Liver (tissue), 8 donors: ENCODE measurements at regions not wholly inside any gene's neighbourhood (a gene's known extent, or its start where the extent isn't known, plus 50 kb on each side); places are given as distances from the start of the nearest gene placed in this dataset.

ENCODE experiments used
- DNase-seq: peaks from one replicate; pipeline ENCODE4 v3.0.0-alpha.2; 2017; ENCODE audit warnings: low spot score
- H3K27ac ChIP-seq, 2 donors: one replicate each; pipeline ENCODE4 v1.7.0; 2013; ENCODE audit warnings: inconsistent platforms in 2 of 2, low read length in 2 of 2, control low read depth in 1 of 2, low read depth in 1 of 2, mild to moderate bottlenecking in 1 of 2
- H3K27me3 ChIP-seq, 4 donors: one replicate each; pipeline versions ENCODE4 v1.6.1 to v1.7.0; 2013; ENCODE audit warnings: low read length in 3 of 4, inconsistent platforms in 1 of 4, mild to moderate bottlenecking in 1 of 4, moderate library complexity in 1 of 4; ENCODE audit not compliant: control insufficient read depth in 4 of 4, insufficient read depth in 4 of 4
- H3K36me3 ChIP-seq, 4 donors: one replicate each; pipeline versions ENCODE4 v1.6.1 to v1.7.0; 2013; ENCODE audit warnings: low read length in 3 of 4, mild to moderate bottlenecking in 3 of 4, low read depth in 1 of 4, moderate library complexity in 1 of 4; ENCODE audit not compliant: control insufficient read depth in 4 of 4, insufficient read depth in 3 of 4
- H3K4me1 ChIP-seq, 4 donors: one replicate each; pipeline versions ENCODE4 v1.6.1 to v1.7.0; 2013; ENCODE audit warnings: low read length in 3 of 4, mild to moderate bottlenecking in 3 of 4, moderate library complexity in 1 of 4; ENCODE audit not compliant: control insufficient read depth in 4 of 4, insufficient read depth in 4 of 4
- H3K4me3 ChIP-seq, 3 donors: one replicate each; pipeline versions ENCODE4 v1.6.1 to v1.7.0; 2013; ENCODE audit warnings: low read length in 3 of 3, control low read depth in 1 of 3, low read depth in 1 of 3, mild to moderate bottlenecking in 1 of 3
- H3K9ac ChIP-seq, 2 donors: one replicate each; pipeline ENCODE4 v1.7.0; 2013; ENCODE audit warnings: low read length in 2 of 2, mild to moderate bottlenecking in 2 of 2, moderate library complexity in 2 of 2, control low read depth in 1 of 2, low read depth in 1 of 2
- H3K9me3 ChIP-seq, 4 donors: one replicate each; pipeline versions ENCODE4 v1.6.1 to v1.7.0; 2013; ENCODE audit warnings: low read length in 3 of 4; ENCODE audit not compliant: control insufficient read depth in 4 of 4
- ATF3 ChIP-seq: IDR thresholded peaks from 2 replicates; pipeline ENCODE4 v1.6.1; 2016; ENCODE audit warnings: antibody characterized with exemption
- CTCF ChIP-seq: fragments of 150-350 bp; IDR thresholded peaks from 2 replicates; pipeline ENCODE4 v1.5.1; 2017; ENCODE audit warnings: improper control_type of control experiment, low read depth, low read length; ENCODE audit not compliant: missing input control
- EGR1 ChIP-seq, 2 donors: IDR thresholded peaks; 2 replicates each; pipeline ENCODE4 v1.6.1; 2016 to 2018; ENCODE audit warnings: antibody characterized with exemption in 2 of 2, low read depth in 2 of 2
- FOXA1 ChIP-seq: IDR thresholded peaks from 2 replicates; pipeline ENCODE4 v1.6.1; 2016; ENCODE audit warnings: antibody characterized with exemption
- FOXA2 ChIP-seq: IDR thresholded peaks from 2 replicates; pipeline ENCODE4 v1.6.1; 2016; ENCODE audit warnings: antibody characterized with exemption
- GABPA ChIP-seq, 2 donors: IDR thresholded peaks in 1 of 2; conservative IDR thresholded peaks in 1 of 2; 2 replicates each; pipeline ENCODE4 v1.6.1; 2016; ENCODE audit warnings: antibody characterized with exemption in 2 of 2, mild to moderate bottlenecking in 1 of 2, moderate library complexity in 1 of 2
- HNF4A ChIP-seq, 2 donors: conservative IDR thresholded peaks; 2 replicates each; pipeline ENCODE4 v1.6.1; 2016; ENCODE audit warnings: antibody characterized with exemption in 2 of 2, mild to moderate bottlenecking in 2 of 2
- HNF4G ChIP-seq: IDR thresholded peaks from 2 replicates; pipeline ENCODE4 v1.6.1; 2016; ENCODE audit warnings: antibody characterized with exemption
- JUND ChIP-seq, 2 donors: IDR thresholded peaks; 2 replicates each; pipeline ENCODE4 v1.6.1; 2016; ENCODE audit warnings: antibody characterized with exemption in 2 of 2
- NR2F2 ChIP-seq: IDR thresholded peaks from 2 replicates; pipeline ENCODE4 v1.6.1; 2016; ENCODE audit warnings: antibody characterized with exemption
- RAD21 ChIP-seq, 2 donors: IDR thresholded peaks; 2 replicates each; pipeline ENCODE4 v1.6.1; 2016; ENCODE audit warnings: antibody characterized with exemption in 2 of 2, mild to moderate bottlenecking in 2 of 2
- REST ChIP-seq: IDR thresholded peaks from 2 replicates; pipeline ENCODE4 v1.6.1; 2016; ENCODE audit warnings: antibody characterized with exemption, mild to moderate bottlenecking
- RXRA ChIP-seq, 2 donors: IDR thresholded peaks; 2 replicates each; pipeline ENCODE4 v1.6.1; 2017 to 2018; ENCODE audit warnings: antibody characterized with exemption in 2 of 2, mild to moderate bottlenecking in 1 of 2
- SP1 ChIP-seq: IDR thresholded peaks from 2 replicates; pipeline ENCODE4 v1.6.1; 2018; ENCODE audit warnings: antibody characterized with exemption, mild to moderate bottlenecking
- TAF1 ChIP-seq: conservative IDR thresholded peaks from 2 replicates; pipeline ENCODE4 v1.6.1; 2016; ENCODE audit warnings: antibody characterized with exemption, mild to moderate bottlenecking
- YY1 ChIP-seq: IDR thresholded peaks from 2 replicates; pipeline ENCODE4 v1.6.1; 2016; ENCODE audit warnings: antibody characterized with exemption, mild to moderate bottlenecking
- WGBS: extraction: QIAGEN DNeasy Blood & Tissue Kit; methylation state at CpG from one replicate; pipeline ENCODE4 v1.1.7; 2013; 5-methylcytosine and 5-hydroxymethylcytosine counted together
- TF ChIP-seq, protein P1 (sequence below): IDR thresholded peaks from 2 replicates; pipeline ENCODE4 v1.6.1; 2016; ENCODE audit warnings: antibody characterized with exemption
- TF ChIP-seq, protein P2 (sequence below): IDR thresholded peaks from 2 replicates; pipeline ENCODE4 v1.6.1; 2016; ENCODE audit warnings: antibody characterized with exemption
- donor health status: healthy.
- donor health status: healthy.
- donor health status: healthy.
- donor health status: healthy.
- donor health status: healthy.

DNA sequence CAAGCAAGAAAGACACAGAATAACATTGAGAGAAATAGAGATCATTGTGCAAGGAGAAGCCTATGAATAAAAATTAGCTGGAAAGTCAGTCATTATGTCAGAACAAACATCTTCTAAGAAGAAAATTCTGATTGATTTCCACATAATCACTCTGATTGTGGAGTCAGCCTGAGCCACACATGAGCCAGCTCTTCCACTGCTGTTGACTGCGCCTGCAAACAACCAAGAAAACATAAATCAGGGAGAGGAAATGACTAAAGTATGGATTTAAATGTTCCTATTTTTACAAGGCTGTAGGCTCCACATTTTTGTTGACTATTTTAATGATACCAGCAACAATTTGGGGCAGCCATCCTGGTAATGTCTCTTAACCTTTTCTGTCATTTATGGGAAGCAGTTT is 962.3 kb downstream of the EFNB2 start:
- no peaks in the 10 kb centered on the region for H3K4me1 ChIP-seq
- H3K4me3 ChIP-seq, result no peak overlapping the region
- no peaks in the 10 kb centered on the region for H3K36me3 ChIP-seq
- no peak overlapping the region for H3K9ac ChIP-seq
- WGBS, result 80% methylated on average over 1 of the region's 1 CpG
- TF ChIP-seq ATF3 (no peak), RAD21 (IDR thresholded peaks at IDR 0.05) (no peak), CTCF (no peak), NR2F2 (no peak), TAF1 (no peak), FOXA1 (no peak), JUND (IDR thresholded peaks at IDR 0.05) (no peak), HNF4G (no peak), YY1 (no peak), EGR1 (IDR thresholded peaks at IDR 0.05; ENCODE audit: low read depth in 2 of 2) (no peak), REST (no peak), FOXA2 (no peak), SP1 (no peak), GABPA (IDR thresholded peaks at IDR 0.05 in 1 of 2, conservative IDR thresholded peaks at IDR 0.05 in 1 of 2) (no peak), RXRA (IDR thresholded peaks at IDR 0.05) (no peak), HNF4A (conservative IDR thresholded peaks at IDR 0.05) (no peak)
- TF ChIP-seq, protein P1, sequence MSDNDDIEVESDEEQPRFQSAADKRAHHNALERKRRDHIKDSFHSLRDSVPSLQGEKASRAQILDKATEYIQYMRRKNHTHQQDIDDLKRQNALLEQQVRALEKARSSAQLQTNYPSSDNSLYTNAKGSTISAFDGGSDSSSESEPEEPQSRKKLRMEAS, result no peak
- DNase-seq, result no peak
- no peak overlapping the region for H3K27ac ChIP-seq
- peaks cover 0 to 8% (median 1%) of the 10 kb centered on the region in 4 donors for H3K9me3 ChIP-seq
- no peaks in the 10 kb centered on the region for H3K27me3 ChIP-seq

- Histone ChIP-seq H3K27me3 (no peaks in the 10 kb centered on the region), H3K36me3 (no peaks in the 10 kb centered on the region), H3K4me3 (no peak overlapping the region), H3K9ac (no peak overlapping the region), H3K27ac (no peak overlapping the region), H3K4me1 (no peaks in the 10 kb centered on the region), H3K9me3 (peaks cover 0 to 8% (median 0%) of the 10 kb centered on the region in 4 donors)
- no peak for DNase-seq
- 62% methylated on average over 1 of the region's 1 CpG for WGBS
- no peak for TF ChIP-seq REST
- no peak for TF ChIP-seq FOXA1
- no peak for TF ChIP-seq HNF4G
- no peak for TF ChIP-seq HNF4A (conservative IDR thresholded peaks at IDR 0.05)
- TF ChIP-seq SP1, result no peak
- TF ChIP-seq RAD21 (IDR thresholded peaks at IDR 0.05), result no peak
- no peak for TF ChIP-seq YY1
- no peak for TF ChIP-seq RXRA (IDR thresholded peaks at IDR 0.05)
- no peak for TF ChIP-seq TAF1
- TF ChIP-seq, protein P1, result no peak
- TF ChIP-seq, protein P2, sequence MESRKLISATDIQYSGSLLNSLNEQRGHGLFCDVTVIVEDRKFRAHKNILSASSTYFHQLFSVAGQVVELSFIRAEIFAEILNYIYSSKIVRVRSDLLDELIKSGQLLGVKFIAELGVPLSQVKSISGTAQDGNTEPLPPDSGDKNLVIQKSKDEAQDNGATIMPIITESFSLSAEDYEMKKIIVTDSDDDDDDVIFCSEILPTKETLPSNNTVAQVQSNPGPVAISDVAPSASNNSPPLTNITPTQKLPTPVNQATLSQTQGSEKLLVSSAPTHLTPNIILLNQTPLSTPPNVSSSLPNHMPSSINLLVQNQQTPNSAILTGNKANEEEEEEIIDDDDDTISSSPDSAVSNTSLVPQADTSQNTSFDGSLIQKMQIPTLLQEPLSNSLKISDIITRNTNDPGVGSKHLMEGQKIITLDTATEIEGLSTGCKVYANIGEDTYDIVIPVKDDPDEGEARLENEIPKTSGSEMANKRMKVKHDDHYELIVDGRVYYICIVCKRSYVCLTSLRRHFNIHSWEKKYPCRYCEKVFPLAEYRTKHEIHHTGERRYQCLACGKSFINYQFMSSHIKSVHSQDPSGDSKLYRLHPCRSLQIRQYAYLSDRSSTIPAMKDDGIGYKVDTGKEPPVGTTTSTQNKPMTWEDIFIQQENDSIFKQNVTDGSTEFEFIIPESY, result no peak
- TF ChIP-seq FOXA2, result no peak
- no peak for TF ChIP-seq ATF3
- TF ChIP-seq GABPA (IDR thresholded peaks at IDR 0.05 in 1 of 2, conservative IDR thresholded peaks at IDR 0.05 in 1 of 2), result no peak
These were observed 963.1 kb downstream of the EFNB2 start for GRCh38 chr13:105572401-105572800.
